GM12891 (cell line): ENCODE measurements at regions not wholly inside any gene's neighbourhood (a gene's known extent, or its start where the extent isn't known, plus 50 kb on each side); places are given as distances from the start of the nearest gene placed in this dataset.

Source experiments
- PAX5 ChIP-seq: IDR thresholded peaks from 2 replicates; pipeline ENCODE4 v1.6.1; 2011; ENCODE audit warnings: low read length, moderate library complexity, mild to moderate bottlenecking; ENCODE audit not compliant: insufficient read depth, severe bottlenecking
- POLR2A ChIP-seq: IDR thresholded peaks from 2 replicates; pipeline ENCODE4 v1.6.1; 2011; ENCODE audit warnings: low read depth, low read length, control low read depth
- POLR2AphosphoS5 ChIP-seq: IDR thresholded peaks from 2 replicates; pipeline ENCODE4 v1.6.1; 2011; ENCODE audit warnings: low read depth, low read length, control low read depth
- POU2F2 ChIP-seq: IDR thresholded peaks from 2 replicates; pipeline ENCODE4 v1.6.1; 2011; ENCODE audit warnings: low read depth, mild to moderate bottlenecking, control low read depth, low read length, moderate library complexity
- SPI1 ChIP-seq: IDR thresholded peaks from 2 replicates; pipeline ENCODE4 v1.6.1; 2011; ENCODE audit warnings: low read depth, low read length, control low read depth
- TAF1 ChIP-seq: IDR thresholded peaks from 2 replicates; pipeline ENCODE4 v1.6.1; 2011; ENCODE audit warnings: low read depth, low read length, control low read depth

DNA sequence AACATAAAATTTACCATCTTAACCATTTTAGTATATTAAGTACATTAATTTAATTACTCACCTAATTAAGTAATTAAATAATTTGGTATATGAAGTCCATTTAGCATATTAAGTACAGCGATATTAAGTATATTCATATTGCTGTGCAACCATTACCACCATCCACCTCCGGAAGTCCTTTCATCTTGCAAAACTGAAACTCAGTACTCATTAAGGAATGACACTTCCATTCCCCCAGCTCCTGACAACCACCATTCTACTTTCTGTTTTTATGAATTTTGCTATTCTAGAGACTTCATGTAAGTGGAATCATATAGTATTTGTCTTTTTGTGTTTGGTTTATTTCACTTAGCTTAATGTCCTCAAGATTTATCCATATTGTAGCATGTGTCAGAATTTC, 61.1 kb upstream of the GTSF1L start:
- TF ChIP-seq POLR2A (no peak), SPI1 (no peak), POLR2AphosphoS5 (no peak), TAF1 (no peak), PAX5 (no peak), POU2F2 (no peak)
